Panc1 (cell line): ENCODE measurements at regions not wholly inside any gene's neighbourhood (a gene's known extent, or its start where the extent isn't known, plus 50 kb on each side); places are given as distances from the start of the nearest gene placed in this dataset.

Experiments used
- ATAC-seq: fragments of 200-7000 bp; cut with Tn5 transposase; 2 replicates; pipeline ENCODE4 v1.9.1; 2020; ENCODE audit warnings: mild to moderate bottlenecking, moderate library complexity
- BruUV-seq: library from RNA; stranded (reverse); fragments of 400-500 nt; replicated peaks from 2 replicates; lab custom pipeline; 2021; lab: Mats Ljungman, UMichigan
- CTCF ChIA-PET: fragments of 300-600 bp; sonication (Branson Sonifier 250); formaldehyde crosslinking; loops from one replicate; lab custom pipeline; 2022; ENCODE audit warnings: antibody characterized with exemption; lab: Charles Lee
- POLR2A ChIA-PET: fragments of 300-600 bp; sonication (Branson Sonifier 250); formaldehyde crosslinking; loops from one replicate; lab custom pipeline; 2022; ENCODE audit warnings: antibody characterized with exemption; lab: Charles Lee
- DNase-seq: peaks from one replicate; pipeline ENCODE4 v3.0.0-alpha.2; 2010; ENCODE audit warnings: low read depth, low spot score
- H3K27ac ChIP-seq: 2 replicates; pipeline ENCODE4 v1.5.1; 2011; ENCODE audit warnings: mild to moderate bottlenecking, low read length, inconsistent platforms
- H3K27me3 ChIP-seq: fragments of 200-500 bp; sonication (Bioruptor generic); 2 replicates; pipeline ENCODE4 v1.6.0; 2014; ENCODE audit warnings: low read length, inconsistent platforms; ENCODE audit not compliant: control insufficient read depth, insufficient read depth
- H3K36me3 ChIP-seq: fragments of 200-500 bp; sonication (Bioruptor generic); 2 replicates; pipeline ENCODE4 v1.5.1; 2014; ENCODE audit warnings: inconsistent platforms, mild to moderate bottlenecking, low read length, moderate library complexity; ENCODE audit not compliant: control insufficient read depth, insufficient read depth
- H3K4me1 ChIP-seq: 2 replicates; pipeline ENCODE4 v1.5.1; 2011; ENCODE audit warnings: inconsistent platforms, mild to moderate bottlenecking, low read length, moderate library complexity; ENCODE audit not compliant: control insufficient read depth, insufficient read depth
- H3K4me3 ChIP-seq, 2 experiments: 2 replicates each; pipeline ENCODE4 v1.5.1; 2011 to 2012; ENCODE audit warnings: low read depth in 2 of 2, low read length in 2 of 2, mild to moderate bottlenecking in 2 of 2, inconsistent platforms in 1 of 2, moderate library complexity in 1 of 2
- H3K9me3 ChIP-seq: fragments of 200-500 bp; sonication (Bioruptor generic); 2 replicates; pipeline ENCODE4 v1.5.1; 2014; ENCODE audit warnings: low read depth, mild to moderate bottlenecking, inconsistent platforms, low read length, moderate library complexity; ENCODE audit not compliant: control insufficient read depth, insufficient read depth
- POLR2AphosphoS5 ChIP-seq: IDR thresholded peaks from 2 replicates; pipeline ENCODE4 v1.6.1; 2012; ENCODE audit warnings: mild to moderate bottlenecking, low read depth, low read length, moderate library complexity
- SIN3A ChIP-seq: IDR thresholded peaks from 2 replicates; pipeline ENCODE4 v1.6.1; 2012; ENCODE audit warnings: low read depth, mild to moderate bottlenecking, low read length, moderate library complexity, borderline replicate concordance; ENCODE audit not compliant: insufficient read depth
- TCF7L2 ChIP-seq: IDR thresholded peaks from 2 replicates; pipeline ENCODE4 v1.6.1; 2011; ENCODE audit warnings: mild to moderate bottlenecking, low read depth, low read length, inconsistent platforms
- in situ Hi-C: cut with HindIII; loops from 2 replicates; pipeline ENCODE4 v1.10.0; 2016; ENCODE audit warnings: low sequenced_read_pairs, low pct_unique_long_range_greater_than_20kb
- intact Hi-C: fragments of 100-400 bp; cut with micrococcal nuclease; formaldehyde crosslinking; loops from one replicate; pipeline ENCODE4 v1.10.0; 2022; ENCODE audit not compliant: unreplicated experiment
- TF ChIP-seq, protein P1 (sequence below), 2 experiments: IDR thresholded peaks; 2 replicates each; pipeline ENCODE4 v1.6.1; 2011 to 2012; ENCODE audit warnings: low read depth in 2 of 2, control low read depth in 1 of 2, low read length in 1 of 2, mild to moderate bottlenecking in 1 of 2, moderate library complexity in 1 of 2; ENCODE audit not compliant: insufficient read depth in 1 of 2
- TF ChIP-seq, protein P2 (sequence below): fragments of 450-650 bp; IDR thresholded peaks from 2 replicates; pipeline ENCODE4 v1.5.1; 2017; ENCODE audit warnings: mild to moderate bottlenecking

DNA sequence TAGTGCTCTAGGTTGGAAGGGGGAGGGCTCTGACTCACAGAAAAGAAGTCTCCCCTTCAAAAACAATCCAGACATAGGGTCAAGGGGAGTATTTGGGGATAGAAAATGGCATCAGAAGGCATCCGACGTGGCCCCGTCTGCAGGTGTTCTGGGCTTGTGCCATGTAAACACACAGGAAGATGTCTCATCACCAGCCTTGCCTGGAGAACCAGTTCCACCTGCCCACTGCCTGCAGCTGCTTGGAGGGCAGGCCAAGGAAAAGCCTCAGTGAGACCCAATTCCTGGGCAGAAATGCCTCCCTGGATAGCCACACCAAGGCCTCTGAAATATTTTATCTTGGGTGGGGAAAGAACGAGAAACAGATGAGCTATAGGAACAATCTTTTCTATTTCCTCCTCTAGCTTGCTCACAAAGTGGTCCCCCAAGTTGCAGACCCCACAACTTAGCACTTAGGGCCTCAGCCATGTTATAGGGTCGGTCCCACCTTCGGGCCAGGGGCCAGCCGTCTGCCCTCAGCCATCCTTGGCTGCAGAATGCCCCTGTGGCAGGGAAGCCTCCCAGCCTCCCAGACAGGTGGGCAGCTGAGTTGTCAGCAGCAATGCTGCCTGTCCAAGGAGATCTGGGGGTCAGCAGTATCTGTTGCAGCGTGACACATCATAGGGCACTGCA, 54.3 kb upstream of the ECHDC3 start:
- CTCF ChIA-PET = no interaction called here
- in situ Hi-C loops (no loop called here), intact Hi-C loops (no loop called here)
- no peaks in the 10 kb centered on the region for H3K27me3 ChIP-seq
- no peaks in the 10 kb centered on the region for H3K36me3 ChIP-seq
- H3K9me3 ChIP-seq = no peaks in the 10 kb centered on the region
- peaks cover 7% of the 10 kb centered on the region; the same call in 1 of the 2 replicates for H3K4me1 ChIP-seq
- POLR2A ChIA-PET = no interaction called here
- no peak for ATAC-seq
- H3K4me3 ChIP-seq = no peak overlapping the region
- no peak for DNase-seq
- H3K27ac ChIP-seq = no peak overlapping the region
- no peak for TF ChIP-seq TCF7L2
- TF ChIP-seq SIN3A = no peak
- no TSS peak for BruUV-seq

DNA sequence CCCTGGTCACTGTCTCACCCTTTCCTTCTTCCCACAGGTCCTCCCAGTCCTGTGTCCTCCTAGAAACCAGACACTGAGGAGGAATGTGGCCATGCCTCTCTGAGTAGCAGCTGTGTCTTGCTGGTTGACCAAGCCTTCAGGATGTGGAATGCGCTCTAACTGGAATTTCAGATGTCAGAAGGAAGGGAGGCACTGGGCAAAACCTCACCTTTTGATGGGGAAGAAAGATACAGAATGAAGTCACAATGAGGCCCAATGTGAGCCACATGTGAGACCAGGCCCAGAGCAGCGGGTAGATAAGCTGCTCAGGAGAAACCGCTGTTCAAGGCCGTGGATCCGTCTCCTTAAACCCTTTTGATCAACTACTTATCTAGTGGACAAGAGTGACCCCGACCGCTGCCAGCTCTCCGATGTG, 54.8 kb upstream of the ECHDC3 start:
- intact Hi-C loops = no loop called here
- H3K9me3 ChIP-seq = no peaks in the 10 kb centered on the region
- peaks cover 7% of the 10 kb centered on the region; the same call in 1 of the 2 replicates for H3K4me1 ChIP-seq
- CTCF ChIA-PET = no interaction called here
- in situ Hi-C loops = no loop called here
- H3K4me3 ChIP-seq = no peak overlapping the region
- H3K27me3 ChIP-seq = no peaks in the 10 kb centered on the region
- no TSS peak for BruUV-seq
- DNase-seq (no peak), ATAC-seq (no peak)
- POLR2A ChIA-PET = interaction anchor here (0.6 kb wide), 1 partner anchor 20 kb away, joined by 3 read pairs; no protein-coding TSS in a partner anchor
- H3K36me3 ChIP-seq = no peaks in the 10 kb centered on the region
- TF ChIP-seq TCF7L2 (no peak), POLR2AphosphoS5 (no peak), SIN3A (no peak)
- TF ChIP-seq, protein P1, sequence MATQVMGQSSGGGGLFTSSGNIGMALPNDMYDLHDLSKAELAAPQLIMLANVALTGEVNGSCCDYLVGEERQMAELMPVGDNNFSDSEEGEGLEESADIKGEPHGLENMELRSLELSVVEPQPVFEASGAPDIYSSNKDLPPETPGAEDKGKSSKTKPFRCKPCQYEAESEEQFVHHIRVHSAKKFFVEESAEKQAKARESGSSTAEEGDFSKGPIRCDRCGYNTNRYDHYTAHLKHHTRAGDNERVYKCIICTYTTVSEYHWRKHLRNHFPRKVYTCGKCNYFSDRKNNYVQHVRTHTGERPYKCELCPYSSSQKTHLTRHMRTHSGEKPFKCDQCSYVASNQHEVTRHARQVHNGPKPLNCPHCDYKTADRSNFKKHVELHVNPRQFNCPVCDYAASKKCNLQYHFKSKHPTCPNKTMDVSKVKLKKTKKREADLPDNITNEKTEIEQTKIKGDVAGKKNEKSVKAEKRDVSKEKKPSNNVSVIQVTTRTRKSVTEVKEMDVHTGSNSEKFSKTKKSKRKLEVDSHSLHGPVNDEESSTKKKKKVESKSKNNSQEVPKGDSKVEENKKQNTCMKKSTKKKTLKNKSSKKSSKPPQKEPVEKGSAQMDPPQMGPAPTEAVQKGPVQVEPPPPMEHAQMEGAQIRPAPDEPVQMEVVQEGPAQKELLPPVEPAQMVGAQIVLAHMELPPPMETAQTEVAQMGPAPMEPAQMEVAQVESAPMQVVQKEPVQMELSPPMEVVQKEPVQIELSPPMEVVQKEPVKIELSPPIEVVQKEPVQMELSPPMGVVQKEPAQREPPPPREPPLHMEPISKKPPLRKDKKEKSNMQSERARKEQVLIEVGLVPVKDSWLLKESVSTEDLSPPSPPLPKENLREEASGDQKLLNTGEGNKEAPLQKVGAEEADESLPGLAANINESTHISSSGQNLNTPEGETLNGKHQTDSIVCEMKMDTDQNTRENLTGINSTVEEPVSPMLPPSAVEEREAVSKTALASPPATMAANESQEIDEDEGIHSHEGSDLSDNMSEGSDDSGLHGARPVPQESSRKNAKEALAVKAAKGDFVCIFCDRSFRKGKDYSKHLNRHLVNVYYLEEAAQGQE (IDR thresholded peaks at IDR 0.05; ENCODE audit: insufficient read depth in 1 of 2, low read depth in 2 of 2, low read length in 1 of 2) = no peak
- TF ChIP-seq, protein P2, sequence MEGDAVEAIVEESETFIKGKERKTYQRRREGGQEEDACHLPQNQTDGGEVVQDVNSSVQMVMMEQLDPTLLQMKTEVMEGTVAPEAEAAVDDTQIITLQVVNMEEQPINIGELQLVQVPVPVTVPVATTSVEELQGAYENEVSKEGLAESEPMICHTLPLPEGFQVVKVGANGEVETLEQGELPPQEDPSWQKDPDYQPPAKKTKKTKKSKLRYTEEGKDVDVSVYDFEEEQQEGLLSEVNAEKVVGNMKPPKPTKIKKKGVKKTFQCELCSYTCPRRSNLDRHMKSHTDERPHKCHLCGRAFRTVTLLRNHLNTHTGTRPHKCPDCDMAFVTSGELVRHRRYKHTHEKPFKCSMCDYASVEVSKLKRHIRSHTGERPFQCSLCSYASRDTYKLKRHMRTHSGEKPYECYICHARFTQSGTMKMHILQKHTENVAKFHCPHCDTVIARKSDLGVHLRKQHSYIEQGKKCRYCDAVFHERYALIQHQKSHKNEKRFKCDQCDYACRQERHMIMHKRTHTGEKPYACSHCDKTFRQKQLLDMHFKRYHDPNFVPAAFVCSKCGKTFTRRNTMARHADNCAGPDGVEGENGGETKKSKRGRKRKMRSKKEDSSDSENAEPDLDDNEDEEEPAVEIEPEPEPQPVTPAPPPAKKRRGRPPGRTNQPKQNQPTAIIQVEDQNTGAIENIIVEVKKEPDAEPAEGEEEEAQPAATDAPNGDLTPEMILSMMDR = no peak
- no peak overlapping the region for H3K27ac ChIP-seq

DNA sequence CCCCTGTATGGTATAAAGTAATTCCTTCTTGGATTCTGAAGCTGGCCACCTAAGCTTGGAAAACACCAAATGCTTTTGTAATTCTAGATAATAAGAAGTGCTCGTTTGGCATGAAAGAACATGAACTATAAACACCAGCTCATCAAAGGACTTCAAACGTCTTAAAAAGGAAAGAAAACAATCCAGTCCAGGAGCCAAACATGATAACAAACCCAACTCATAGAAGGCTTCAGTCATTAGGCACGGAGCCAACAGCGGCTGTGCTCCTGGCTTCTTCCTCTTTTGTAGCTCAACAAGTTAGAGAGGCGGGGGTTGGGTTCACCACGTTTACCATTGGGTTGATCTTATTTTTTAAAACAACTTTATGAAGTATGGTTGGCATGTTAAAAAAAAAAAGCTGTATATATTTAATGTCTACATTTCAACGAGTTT, 56.4 kb upstream of the ECHDC3 start:
- H3K4me1 ChIP-seq = peaks cover 7% of the 10 kb centered on the region; the same call in 1 of the 2 replicates
- intact Hi-C loops (no loop called here), in situ Hi-C loops (no loop called here)
- ATAC-seq (no peak), DNase-seq (no peak)
- no peak overlapping the region for H3K4me3 ChIP-seq
- ChIA-PET CTCF (interaction anchor here (0.6 kb wide), 1 partner anchor 292 kb away, joined by 3 read pairs; no protein-coding TSS in a partner anchor), POLR2A (no interaction called here)
- H3K27me3 ChIP-seq = no peaks in the 10 kb centered on the region
- TF ChIP-seq, protein P2 = no peak
- no peak for TF ChIP-seq SIN3A
- TF ChIP-seq POLR2AphosphoS5 = no peak
- peak; percentile 48 for TF ChIP-seq TCF7L2
- TF ChIP-seq, protein P1 (IDR thresholded peaks at IDR 0.05; ENCODE audit: insufficient read depth in 1 of 2, low read depth in 2 of 2, low read length in 1 of 2) = no peak
- H3K36me3 ChIP-seq = no peaks in the 10 kb centered on the region
- no TSS peak for BruUV-seq
- H3K27ac ChIP-seq = no peak overlapping the region
- no peaks in the 10 kb centered on the region for H3K9me3 ChIP-seq
